Osteocyte (in vitro differentiated cells): ENCODE measurements at regions not wholly inside any gene's neighbourhood (a gene's known extent, or its start where the extent isn't known, plus 50 kb on each side); places are given as distances from the start of the nearest gene placed in this dataset.

Experiments
- DNase-seq: peaks from one replicate; pipeline ENCODE4 v3.0.0; 2021; ENCODE audit warnings: mixed read lengths; ENCODE audit not compliant: unreplicated experiment; ENCODE audit errors: extremely low spot score
- H3K27ac Mint-ChIP-seq: one replicate; pipeline ENCODE4 v1.8.0; 2021; ENCODE audit warnings: mild to moderate bottlenecking, mixed read lengths; ENCODE audit not compliant: unreplicated experiment
- H3K27me3 Mint-ChIP-seq: one replicate; pipeline ENCODE4 v1.8.0; 2021; ENCODE audit warnings: mixed read lengths; ENCODE audit not compliant: unreplicated experiment
- H3K36me3 Mint-ChIP-seq: one replicate; pipeline ENCODE4 v1.8.0; 2021; ENCODE audit warnings: mixed read lengths; ENCODE audit not compliant: unreplicated experiment
- H3K4me1 Mint-ChIP-seq: one replicate; pipeline ENCODE4 v1.8.0; 2021; ENCODE audit warnings: mixed read lengths; ENCODE audit not compliant: unreplicated experiment
- H3K4me3 Mint-ChIP-seq: one replicate; pipeline ENCODE4 v1.8.0; 2021; ENCODE audit warnings: mild to moderate bottlenecking, moderate library complexity, mixed read lengths; ENCODE audit not compliant: unreplicated experiment
- H3K9me3 Mint-ChIP-seq: one replicate; pipeline ENCODE4 v1.8.0; 2021; ENCODE audit warnings: mixed read lengths; ENCODE audit not compliant: unreplicated experiment
- CTCF ChIP-seq: fragments of 200-600 bp; sonication (generic); IDR thresholded peaks from 2 replicates; pipeline ENCODE4 v1.5.0; 2021; ENCODE audit warnings: antibody characterized with exemption, mild to moderate bottlenecking, moderate library complexity

- Mint-ChIP-seq H3K27me3 (peaks cover 45% of the 10 kb centered on the region), H3K36me3 (no peaks in the 10 kb centered on the region), H3K27ac (no peak overlapping the region)
Measured at GRCh38 chr15:78696436-78696835, 55.4 kb upstream of the CHRNB4 start.

GRCh38 chr15:78695854-78696253, 54.8 kb upstream of the CHRNB4 start:
- H3K4me3 Mint-ChIP-seq, result no peak overlapping the region
- H3K36me3 Mint-ChIP-seq, result no peaks in the 10 kb centered on the region
- peak; percentile 36 for DNase-seq
- no peaks in the 10 kb centered on the region for H3K9me3 Mint-ChIP-seq
- TF ChIP-seq CTCF, result no peak
- H3K27ac Mint-ChIP-seq, result no peak overlapping the region
- peaks cover 4% of the 10 kb centered on the region for H3K4me1 Mint-ChIP-seq
- peaks cover 44% of the 10 kb centered on the region for H3K27me3 Mint-ChIP-seq

More at GRCh38 chr15:78696436-78696835, 55.4 kb upstream of the CHRNB4 start:
- TF ChIP-seq CTCF, result no peak
- no peak for DNase-seq
- Mint-ChIP-seq H3K4me3 (no peak overlapping the region), H3K9me3 (no peaks in the 10 kb centered on the region), H3K4me1 (peaks cover 4% of the 10 kb centered on the region)

- peaks cover 47% of the 10 kb centered on the region for H3K27me3 Mint-ChIP-seq
- peak; percentile 36 for DNase-seq
- H3K4me1 Mint-ChIP-seq, result peaks cover 4% of the 10 kb centered on the region
- H3K9me3 Mint-ChIP-seq, result no peaks in the 10 kb centered on the region
- no peak overlapping the region for H3K27ac Mint-ChIP-seq
- H3K4me3 Mint-ChIP-seq, result no peak overlapping the region
- TF ChIP-seq CTCF, result no peak
- H3K36me3 Mint-ChIP-seq, result no peaks in the 10 kb centered on the region
Measured at GRCh38 chr15:78695046-78695671, 54.1 kb upstream of the CHRNB4 start.

- H3K4me3 Mint-ChIP-seq, result no peak overlapping the region
- H3K27ac Mint-ChIP-seq, result no peak overlapping the region
- peaks cover 4% of the 10 kb centered on the region for H3K4me1 Mint-ChIP-seq
- DNase-seq, result peak; percentile 71
- H3K9me3 Mint-ChIP-seq, result no peaks in the 10 kb centered on the region
- peaks cover 36% of the 10 kb centered on the region for H3K27me3 Mint-ChIP-seq
- no peaks in the 10 kb centered on the region for H3K36me3 Mint-ChIP-seq
- TF ChIP-seq CTCF, result no peak
Measured at GRCh38 chr15:78691851-78692421, 50.9 kb upstream of the CHRNB4 start.

- peak; percentile 75 for DNase-seq
- no peak overlapping the region for H3K4me3 Mint-ChIP-seq
- TF ChIP-seq CTCF, result no peak
- no peaks in the 10 kb centered on the region for H3K9me3 Mint-ChIP-seq
- peaks cover 42% of the 10 kb centered on the region for H3K27me3 Mint-ChIP-seq
- no peaks in the 10 kb centered on the region for H3K36me3 Mint-ChIP-seq
- peaks cover 2% of the 10 kb centered on the region for H3K4me1 Mint-ChIP-seq
- H3K27ac Mint-ChIP-seq, result no peak overlapping the region
Measured at GRCh38 chr15:78691167-78691850, 50.3 kb upstream of the CHRNB4 start.
